SKM-1 (cell line): ENCODE measurements at regions not wholly inside any gene's neighbourhood (a gene's known extent, or its start where the extent isn't known, plus 50 kb on each side); places are given as distances from the start of the nearest gene placed in this dataset.
A peak's percentile ranks its signal among the peaks of the same experiment; 100 is the strongest.
"Not testable (repeated sequence)": the region's sequence is repeated elsewhere in the genome, so short reads cannot be mapped to it uniquely, and the experiment has no call there.

Source experiments
- DNase-seq: peaks from one replicate; lab custom pipeline; 2025; ENCODE audit not compliant: unreplicated experiment; lab: John Stamatoyannopoulos, UW

- peak; percentile 89 for DNase-seq
Observed at GRCh38 chr6:27132532-27133280, 114.8 kb upstream of the PRSS16 start.

DNA sequence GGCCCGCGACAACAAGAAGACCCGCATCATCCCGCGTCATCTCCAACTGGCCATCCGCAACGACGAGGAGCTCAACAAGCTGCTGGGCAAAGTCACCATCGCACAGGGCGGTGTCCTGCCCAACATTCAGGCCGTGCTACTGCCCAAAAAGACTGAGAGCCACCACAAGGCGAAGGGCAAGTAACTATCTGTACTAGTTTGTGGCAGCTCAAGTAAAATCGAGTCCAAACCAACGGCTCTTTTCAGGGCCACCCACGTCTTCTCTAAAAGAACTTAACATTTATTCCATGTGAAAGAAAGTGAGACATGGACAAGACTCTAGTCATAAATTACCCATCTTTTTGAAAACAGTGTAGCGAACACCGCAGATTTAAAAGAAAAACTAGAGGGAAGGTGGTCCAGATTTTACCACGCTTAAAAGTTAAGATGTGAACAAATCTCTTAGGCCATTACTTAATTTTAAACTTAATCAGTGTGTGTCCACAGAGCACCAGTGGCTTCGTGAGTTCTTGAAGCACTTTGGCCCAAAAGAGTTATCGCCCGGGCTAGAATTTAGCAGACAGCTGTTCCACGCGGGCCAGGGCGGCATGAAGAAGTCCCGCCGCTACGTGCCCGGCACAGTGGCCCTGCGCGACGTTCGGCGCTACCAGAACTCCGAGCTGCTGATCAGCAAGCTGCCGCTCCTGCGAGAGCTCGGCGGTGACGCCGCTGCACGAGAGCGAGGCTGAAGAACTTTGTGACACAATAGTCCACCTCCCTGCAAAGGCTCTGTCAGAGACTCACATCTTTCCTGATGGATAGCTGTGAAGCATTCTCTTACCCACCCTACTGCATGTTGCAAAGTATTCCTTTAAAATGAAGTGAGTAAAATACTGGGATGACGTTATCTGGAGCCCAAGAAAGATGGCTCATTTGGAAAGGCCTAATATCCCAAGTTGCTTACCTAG lies 113.9 kb upstream of the PRSS16 start:
- DNase-seq, result peak; percentile 58

GRCh38 chr6:27135087-27135657 lies 112.3 kb upstream of the PRSS16 start:
- DNase-seq, result no peak

- no peak for DNase-seq
Observed at GRCh38 chr6:27136077-27136644, 111.3 kb upstream of the PRSS16 start.

DNA sequence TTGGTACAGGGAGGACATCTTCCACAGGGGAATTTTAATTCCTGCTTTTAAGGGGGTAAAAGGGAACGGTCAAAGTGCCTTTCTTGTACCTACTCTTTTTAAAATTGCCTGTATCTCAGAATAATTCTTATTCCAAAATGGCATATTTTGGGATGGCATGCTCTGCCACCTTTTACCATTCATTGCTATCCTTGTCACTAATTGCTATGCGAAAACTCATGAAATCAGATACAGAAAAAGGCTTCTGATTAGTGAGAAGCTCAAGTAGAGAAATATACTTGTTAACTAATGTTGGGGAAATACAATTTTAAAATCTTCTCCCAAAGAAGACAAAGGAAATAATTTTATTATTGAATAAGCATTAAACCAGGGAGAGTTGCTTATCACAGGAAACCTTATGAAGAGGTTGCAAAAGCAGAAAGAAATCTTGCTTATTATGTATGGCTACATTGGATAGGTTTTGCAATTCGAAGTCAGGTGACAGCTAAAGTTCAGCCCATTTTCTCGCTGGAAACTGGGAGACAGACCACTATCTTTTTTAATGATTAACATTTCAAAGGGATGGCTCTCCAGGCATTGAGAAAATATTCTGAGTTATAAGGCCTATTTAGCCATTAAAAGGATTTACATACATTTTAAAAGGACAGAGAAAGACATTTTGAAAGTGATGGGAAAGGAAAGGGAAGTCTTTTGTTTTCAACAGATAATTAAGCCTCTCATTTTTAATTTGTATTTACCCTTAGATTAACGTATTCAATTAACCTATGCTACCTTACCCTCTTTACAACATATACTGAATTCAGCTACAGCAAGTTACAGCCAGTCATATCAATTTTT lies 110.3 kb upstream of the PRSS16 start:
- DNase-seq, result peak; percentile 23

- DNase-seq, result no peak
Observed at GRCh38 chr6:27138406-27138805, 109.1 kb upstream of the PRSS16 start.

DNA sequence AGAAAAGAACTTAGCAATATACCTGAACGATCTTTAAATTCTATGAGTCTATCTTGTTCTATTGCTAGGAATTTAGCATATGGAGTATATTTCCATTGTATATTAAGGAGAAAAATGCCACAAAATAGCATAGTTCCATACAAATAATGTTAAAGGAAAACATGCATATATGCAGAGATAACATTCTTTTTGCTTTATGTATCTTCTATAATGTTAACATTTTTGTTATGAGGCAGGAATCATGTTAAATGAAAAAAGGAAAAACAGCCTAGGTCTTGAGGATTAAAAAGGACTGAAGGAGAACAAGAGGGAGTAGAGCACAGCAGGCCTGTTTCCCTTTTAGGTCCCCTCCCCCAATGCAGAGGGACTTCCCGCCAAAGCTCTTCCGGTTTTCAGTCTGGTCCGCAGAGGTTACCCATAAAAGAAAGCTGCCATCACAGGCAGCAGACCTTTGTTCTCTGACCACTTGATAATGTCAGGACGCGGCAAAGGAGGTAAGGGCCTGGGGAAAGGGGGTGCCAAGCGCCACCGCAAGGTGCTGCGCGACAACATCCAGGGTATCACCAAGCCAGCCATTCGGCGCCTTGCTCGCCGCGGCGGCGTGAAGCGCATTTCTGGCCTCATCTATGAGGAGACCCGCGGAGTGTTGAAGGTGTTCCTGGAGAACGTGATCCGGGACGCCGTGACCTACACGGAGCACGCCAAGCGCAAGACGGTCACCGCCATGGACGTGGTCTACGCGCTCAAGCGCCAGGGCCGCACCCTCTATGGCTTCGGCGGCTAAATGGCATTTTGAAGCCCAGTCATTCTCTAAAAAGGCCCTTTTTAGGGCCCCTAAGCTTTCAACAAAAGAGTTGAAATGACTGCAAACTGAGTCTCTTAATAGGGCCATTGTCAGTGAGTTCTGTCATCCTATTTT lies 108.4 kb upstream of the PRSS16 start:
- peak; percentile 92 for DNase-seq

- peak; percentile 55 for DNase-seq
Observed at GRCh38 chr6:27139756-27140579, 107.5 kb upstream of the PRSS16 start.

DNA sequence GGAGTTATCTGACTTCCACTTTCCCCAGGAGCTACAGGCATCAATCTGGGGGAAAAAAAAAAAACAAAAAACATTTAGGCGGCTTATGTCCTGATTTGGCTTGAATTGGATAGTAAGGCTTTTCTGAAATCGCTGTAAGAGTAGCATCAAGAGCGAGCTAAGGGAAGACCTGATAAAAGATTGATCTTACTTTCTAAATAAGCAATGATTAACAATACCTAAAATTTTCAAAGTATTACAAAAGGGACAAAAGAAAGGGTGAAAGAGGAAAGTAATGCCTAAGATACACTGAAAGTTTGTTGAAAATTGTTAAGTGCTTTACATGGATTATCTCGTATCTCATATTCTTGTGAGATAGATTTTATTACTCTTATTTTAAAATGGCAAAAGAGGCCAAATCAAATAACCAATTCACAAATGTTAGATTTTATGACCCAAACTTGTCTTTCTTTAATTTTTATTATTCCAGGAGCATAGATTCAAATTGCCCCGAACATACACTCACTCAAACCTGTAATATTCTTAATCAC lies 106.4 kb upstream of the PRSS16 start:
- DNase-seq, result no peak

DNA sequence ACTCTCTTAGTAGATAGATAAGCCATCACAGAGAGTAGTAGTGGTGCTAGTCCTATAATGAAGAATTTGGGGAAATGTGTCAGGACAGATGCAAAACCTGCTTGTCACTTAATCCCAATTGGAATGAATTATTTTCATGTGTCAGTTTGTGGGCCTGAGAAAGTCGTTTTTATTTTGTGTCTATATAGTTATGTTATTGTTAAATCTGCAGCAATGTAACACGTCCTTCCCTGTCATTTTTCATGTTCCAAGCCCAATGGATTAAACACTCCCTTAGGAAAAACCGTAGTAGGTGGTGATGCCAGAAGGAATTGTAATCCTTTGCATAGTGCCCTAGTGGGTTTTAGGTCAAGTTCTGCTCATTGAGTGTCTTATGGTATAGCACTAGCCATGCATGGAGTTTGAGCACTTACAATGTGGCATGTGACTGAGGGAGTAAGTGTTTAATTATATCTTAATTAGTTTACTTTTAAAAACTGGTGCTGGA lies 105.9 kb upstream of the PRSS16 start:
- DNase-seq, result no peak

GRCh38 chr6:27143020-27143388 lies 104.5 kb upstream of the PRSS16 start:
- DNase-seq, result not testable (repeated sequence)

DNA sequence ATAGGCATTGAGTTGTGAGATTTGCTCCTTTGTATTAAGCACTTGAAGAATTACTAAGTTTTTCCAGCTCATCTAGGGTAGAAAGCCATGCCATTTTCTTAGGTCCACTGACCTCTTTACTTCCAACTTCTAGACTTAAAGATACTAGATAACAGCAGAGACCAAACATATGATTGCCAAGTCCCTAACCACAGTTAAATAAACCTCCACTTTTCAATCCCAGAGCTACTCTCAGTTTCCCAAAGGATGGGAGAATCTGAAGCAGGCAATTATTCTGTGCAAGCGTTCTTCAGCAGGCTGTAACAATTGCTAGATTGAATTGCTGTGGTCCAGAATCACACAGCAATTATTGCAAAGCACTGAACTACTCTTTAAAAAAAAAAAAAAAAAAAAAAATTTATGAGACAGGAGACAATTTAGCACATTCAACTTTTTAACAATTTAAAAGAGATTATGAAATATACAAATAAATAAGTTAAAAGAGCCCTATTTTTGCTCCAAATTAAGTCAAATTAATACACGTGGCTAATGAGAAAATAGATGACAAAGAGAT lies 104.0 kb upstream of the PRSS16 start:
- DNase-seq, result no peak

DNA sequence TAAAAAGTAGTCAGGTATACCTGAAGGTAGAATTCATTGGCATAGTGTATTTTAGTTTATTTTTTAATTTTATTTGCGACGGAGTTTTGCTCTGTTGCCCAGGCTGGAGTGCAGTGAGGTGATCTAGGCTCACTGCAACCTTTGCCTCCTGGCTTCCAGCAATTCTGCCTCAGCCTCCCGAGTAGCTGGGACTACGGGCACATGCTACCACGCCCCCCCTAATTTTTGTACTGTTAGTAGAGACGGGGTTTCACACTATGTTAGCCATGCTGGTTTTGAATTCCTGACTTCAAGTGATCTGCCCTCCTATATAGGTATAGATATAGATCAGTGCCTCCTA lies 102.8 kb upstream of the PRSS16 start:
- no peak for DNase-seq

DNA sequence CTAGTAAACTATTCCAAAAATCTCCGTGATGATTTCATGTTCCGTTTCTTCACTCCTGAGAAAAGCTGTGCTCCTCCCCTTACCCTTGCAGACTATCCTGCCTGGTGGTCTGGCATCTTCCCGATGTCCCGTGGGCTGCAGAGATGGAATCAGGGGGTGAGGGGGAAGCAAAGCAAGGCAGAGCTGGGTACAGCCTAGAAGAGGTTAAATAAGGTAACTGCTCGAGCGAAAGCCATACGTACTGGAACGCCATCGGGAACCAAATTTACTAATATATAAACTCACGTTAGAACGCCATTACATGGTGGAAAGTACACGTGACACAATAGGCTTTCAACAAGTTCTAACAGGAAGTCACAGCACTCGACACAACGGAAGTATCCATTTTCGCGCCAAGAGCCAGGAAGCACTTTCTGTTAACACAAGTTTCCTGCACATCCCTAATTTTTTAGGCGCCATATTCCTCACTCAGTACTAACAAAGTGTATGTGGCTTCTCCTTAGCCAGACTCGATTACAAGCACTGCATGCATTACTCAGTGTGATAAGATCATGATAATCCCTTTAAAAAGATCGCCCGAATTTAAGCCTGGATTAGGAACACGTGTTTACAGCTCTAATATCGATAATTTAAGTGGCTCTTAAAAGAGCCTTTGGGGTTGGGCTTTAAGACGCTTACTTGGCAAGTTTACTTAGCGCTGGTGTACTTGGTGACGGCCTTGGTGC lies 101.6 kb upstream of the PRSS16 start:
- peak; percentile 94 for DNase-seq

- not testable (repeated sequence) for DNase-seq
Observed at GRCh38 chr6:27146456-27146705, 101.1 kb upstream of the PRSS16 start.

- DNase-seq, result peak; percentile 93
Observed at GRCh38 chr6:27146706-27147505, 100.6 kb upstream of the PRSS16 start.

GRCh38 chr6:27148404-27148795 lies 99.1 kb upstream of the PRSS16 start:
- DNase-seq, result no peak
